ENCODE measurements at regions not wholly inside any gene's neighbourhood (a gene's known extent, or its start where the extent isn't known, plus 50 kb on each side); places are given as distances from the start of the nearest gene placed in this dataset.
"Not testable (repeated sequence)": the region's sequence is repeated elsewhere in the genome, so short reads cannot be mapped to it uniquely, and the experiment has no call there.

GRCh38 chr16:63876103-63876502 lies 1245.8 kb downstream of the CDH11 start:
- Histone ChIP-seq H3K9me3 (no peaks in the 10 kb centered on the region), H3K4me3 (no peak overlapping the region), H3K36me3 (no peaks in the 10 kb centered on the region), H3K4me1 (no peaks in the 10 kb centered on the region), H3K27me3 (no peaks in the 10 kb centered on the region), H3K27ac (no peak overlapping the region)
- intact Hi-C loops (cut with DNase I), result no loop called here
- TF ChIP-seq, protein P1, sequence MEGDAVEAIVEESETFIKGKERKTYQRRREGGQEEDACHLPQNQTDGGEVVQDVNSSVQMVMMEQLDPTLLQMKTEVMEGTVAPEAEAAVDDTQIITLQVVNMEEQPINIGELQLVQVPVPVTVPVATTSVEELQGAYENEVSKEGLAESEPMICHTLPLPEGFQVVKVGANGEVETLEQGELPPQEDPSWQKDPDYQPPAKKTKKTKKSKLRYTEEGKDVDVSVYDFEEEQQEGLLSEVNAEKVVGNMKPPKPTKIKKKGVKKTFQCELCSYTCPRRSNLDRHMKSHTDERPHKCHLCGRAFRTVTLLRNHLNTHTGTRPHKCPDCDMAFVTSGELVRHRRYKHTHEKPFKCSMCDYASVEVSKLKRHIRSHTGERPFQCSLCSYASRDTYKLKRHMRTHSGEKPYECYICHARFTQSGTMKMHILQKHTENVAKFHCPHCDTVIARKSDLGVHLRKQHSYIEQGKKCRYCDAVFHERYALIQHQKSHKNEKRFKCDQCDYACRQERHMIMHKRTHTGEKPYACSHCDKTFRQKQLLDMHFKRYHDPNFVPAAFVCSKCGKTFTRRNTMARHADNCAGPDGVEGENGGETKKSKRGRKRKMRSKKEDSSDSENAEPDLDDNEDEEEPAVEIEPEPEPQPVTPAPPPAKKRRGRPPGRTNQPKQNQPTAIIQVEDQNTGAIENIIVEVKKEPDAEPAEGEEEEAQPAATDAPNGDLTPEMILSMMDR (IDR thresholded peaks at IDR 0.05), result no peak
- TF ChIP-seq POLR2A (IDR thresholded peaks at IDR 0.05), result no peak
- DNase-seq (no peak), ATAC-seq (no peak)

DNA sequence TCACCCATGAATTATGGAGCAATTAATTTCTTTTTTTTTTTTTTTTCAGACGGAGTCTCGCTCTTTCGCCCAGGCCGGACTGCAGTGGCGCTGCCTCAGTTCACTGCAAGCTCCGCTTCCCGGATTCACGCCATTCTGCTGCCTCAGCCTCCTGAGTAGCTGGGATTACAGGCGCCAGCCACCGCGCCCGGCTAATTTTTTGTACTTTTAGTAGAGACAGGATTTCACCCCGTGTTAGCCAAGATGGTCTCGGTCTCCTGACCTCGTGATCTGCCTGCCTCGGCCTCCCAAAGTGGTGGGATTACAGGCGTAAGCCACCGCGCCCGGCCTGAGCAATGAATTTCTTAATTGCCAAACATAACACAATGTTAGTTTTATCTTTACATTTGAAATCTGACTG lies 1261.2 kb downstream of the CDH11 start:
- H3K27ac ChIP-seq; H3K9me3 ChIP-seq; H3K4me1 ChIP-seq; H3K27me3 ChIP-seq; ATAC-seq; intact Hi-C loops (cut with DNase I); H3K4me3 ChIP-seq; DNase-seq; H3K36me3 ChIP-seq: not testable (repeated sequence)
- 93 to 96% (median 96%) methylated on average over 20 of the region's 20 CpGs for WGBS, 4 donors

GRCh38 chr16:63856537-63856936 lies 1265.3 kb downstream of the CDH11 start:
- TF ChIP-seq, protein P1 (IDR thresholded peaks at IDR 0.05), result no peak
- no peak for TF ChIP-seq POLR2A (IDR thresholded peaks at IDR 0.05)
- H3K4me1 ChIP-seq, result no peaks in the 10 kb centered on the region
- no peak overlapping the region for H3K4me3 ChIP-seq
- peaks cover 0 to 5% (median 0%) of the 10 kb centered on the region in 12 donors for H3K9me3 ChIP-seq
- DNase-seq (no peak), ATAC-seq (peak in 2 of 4 donors; percentile 12 to 54)
- no peaks in the 10 kb centered on the region for H3K36me3 ChIP-seq
- H3K27me3 ChIP-seq, result no peaks in the 10 kb centered on the region
- WGBS, 4 donors, result 30 to 44% (median 33%) methylated on average over 1 of the region's 1 CpG
- no peak overlapping the region for H3K27ac ChIP-seq
- intact Hi-C loops (cut with DNase I), result no loop called here

- H3K4me3 ChIP-seq, result no peak overlapping the region
- H3K9me3 ChIP-seq, result no peaks in the 10 kb centered on the region
- H3K27me3 ChIP-seq, result no peaks in the 10 kb centered on the region
- peaks cover 0 to 4% (median 0%) of the 10 kb centered on the region in 12 donors for H3K4me1 ChIP-seq
- DNase-seq (no peak), ATAC-seq (peak in 2 of 4 donors; percentile 57 to 66)
- no peak for TF ChIP-seq POLR2A (IDR thresholded peaks at IDR 0.05)
- H3K36me3 ChIP-seq, result no peaks in the 10 kb centered on the region
- 26 to 39% (median 32%) methylated on average over 3 of the region's 3 CpGs for WGBS, 4 donors
- no peak overlapping the region for H3K27ac ChIP-seq
- intact Hi-C loops (cut with DNase I), result no loop called here
Observed at GRCh38 chr16:63850979-63851378, 1270.9 kb downstream of the CDH11 start.

DNA sequence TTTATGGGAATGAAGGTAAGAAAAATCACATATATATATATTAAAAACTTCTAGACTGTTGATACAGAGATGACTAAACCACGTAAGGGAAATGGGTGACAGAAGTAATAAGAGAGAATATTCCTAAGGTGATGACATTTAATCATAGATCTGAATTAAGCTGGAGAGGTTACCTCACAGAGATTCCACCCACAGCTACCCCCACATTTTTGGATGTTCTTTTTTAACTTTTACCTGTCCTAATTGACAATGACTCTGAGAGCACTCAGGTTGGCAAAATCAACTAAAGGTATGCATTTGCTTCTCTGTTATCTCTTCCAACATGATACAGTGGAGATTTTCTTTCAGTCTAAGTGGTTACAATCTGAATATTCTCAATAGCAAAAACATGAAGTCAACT lies 1280.6 kb downstream of the CDH11 start:
- ATAC-seq (no peak), DNase-seq (no peak)
- H3K27ac ChIP-seq, result no peak overlapping the region
- H3K27me3 ChIP-seq, result no peaks in the 10 kb centered on the region
- no peaks in the 10 kb centered on the region for H3K4me1 ChIP-seq
- H3K4me3 ChIP-seq, result no peak overlapping the region
- no peak for TF ChIP-seq POLR2A (IDR thresholded peaks at IDR 0.05)
- TF ChIP-seq, protein P1 (IDR thresholded peaks at IDR 0.05), result no peak
- H3K9me3 ChIP-seq, result peaks cover 0 to 36% (median 16%) of the 10 kb centered on the region in 12 donors
- no peaks in the 10 kb centered on the region for H3K36me3 ChIP-seq
- whole genome bisulfite sequencing, 4 donors, result 67 to 86% (median 82%) methylated on average over 1 of the region's 1 CpG
- intact Hi-C loops (cut with DNase I), result no loop called here
